OCI-LY1 (cell line): ENCODE measurements at regions not wholly inside any gene's neighbourhood (a gene's known extent, or its start where the extent isn't known, plus 50 kb on each side); places are given as distances from the start of the nearest gene placed in this dataset.

Source experiments
- H2AFZ ChIP-seq: fragments of 200-600 bp; sonication (generic), shearing (Covaris generic); 2 replicates; pipeline ENCODE4 v1.6.0; 2014; ENCODE audit warnings: antibody characterized with exemption, mild to moderate bottlenecking, low read length
- H3F3A ChIP-seq: fragments of 200-600 bp; sonication (generic), shearing (Covaris generic); 2 replicates; pipeline ENCODE4 v1.6.0; 2014; ENCODE audit warnings: mild to moderate bottlenecking, antibody characterized with exemption, low read length, moderate library complexity; ENCODE audit not compliant: insufficient read depth
- H3K27ac ChIP-seq: fragments of 200-600 bp; sonication (generic); 2 replicates; pipeline ENCODE4 v1.5.1; 2014; ENCODE audit warnings: low read length, mixed run types, mild to moderate bottlenecking, low read depth; ENCODE audit not compliant: poor library complexity, severe bottlenecking
- H3K27me3 ChIP-seq: fragments of 200-600 bp; sonication (generic); 2 replicates; pipeline ENCODE4 v1.6.0; 2014; ENCODE audit warnings: antibody characterized with exemption, mild to moderate bottlenecking, low read length, moderate library complexity; ENCODE audit not compliant: insufficient read depth
- H3K36me3 ChIP-seq: fragments of 200-600 bp; sonication (generic); 2 replicates; pipeline ENCODE4 v1.6.1; 2014; ENCODE audit warnings: mild to moderate bottlenecking, antibody characterized with exemption, low read length, moderate library complexity, mixed read lengths; ENCODE audit not compliant: insufficient read depth
- H3K4me1 ChIP-seq: fragments of 200-600 bp; sonication (generic); 2 replicates; pipeline ENCODE4 v1.5.1; 2014; ENCODE audit warnings: mild to moderate bottlenecking, low read length, moderate library complexity; ENCODE audit not compliant: insufficient read depth, severe bottlenecking
- H3K4me2 ChIP-seq: fragments of 200-600 bp; sonication (generic), shearing (Covaris generic); 2 replicates; pipeline ENCODE4 v1.6.1; 2014; ENCODE audit warnings: low read length
- H3K4me3 ChIP-seq: fragments of 200-600 bp; sonication (generic); 2 replicates; pipeline ENCODE4 v1.5.1; 2014; ENCODE audit warnings: low read length, low read depth, mild to moderate bottlenecking, mixed read lengths; ENCODE audit not compliant: poor library complexity, severe bottlenecking
- H3K79me2 ChIP-seq: fragments of 200-600 bp; shearing (Covaris generic); 2 replicates; pipeline ENCODE4 v1.6.1; 2016; ENCODE audit warnings: mixed run types, low read length, mixed read lengths; ENCODE audit not compliant: insufficient read depth
- H3K9ac ChIP-seq: fragments of 200-600 bp; sonication (generic), shearing (Covaris generic); 2 replicates; pipeline ENCODE4 v1.6.1; 2014; ENCODE audit warnings: mild to moderate bottlenecking, low read length, mixed read lengths
- H3K9me2 ChIP-seq: fragments of 200-600 bp; sonication (generic), shearing (Covaris generic); 2 replicates; pipeline ENCODE4 v1.6.1; 2014; ENCODE audit warnings: low read depth, mild to moderate bottlenecking, low read length, mixed read lengths
- H3K9me3 ChIP-seq: fragments of 200-600 bp; shearing (Covaris generic); 2 replicates; pipeline ENCODE4 v1.6.1; 2014; ENCODE audit warnings: low read length, mixed read lengths
- H4K20me1 ChIP-seq: fragments of 200-600 bp; sonication (generic), shearing (Covaris generic); 2 replicates; pipeline ENCODE4 v1.6.0; 2016; ENCODE audit warnings: mild to moderate bottlenecking, low read length; ENCODE audit not compliant: insufficient read depth
- CTCF ChIP-seq: fragments of 200-600 bp; sonication (generic), shearing (Covaris generic); IDR thresholded peaks from 2 replicates; pipeline ENCODE4 v1.5.1; 2017; ENCODE audit warnings: mild to moderate bottlenecking, antibody characterized with exemption, low read length, moderate library complexity, mixed read lengths
- EZH2 ChIP-seq: fragments of 200-600 bp; sonication (generic), shearing (Covaris generic); IDR thresholded peaks from 2 replicates; pipeline ENCODE4 v1.8.0; 2017; ENCODE audit warnings: borderline replicate concordance, mixed run types, mild to moderate bottlenecking, antibody characterized with exemption, low read length, moderate library complexity, mixed read lengths

GRCh38 chr12:60666895-60667294, 1071.1 kb downstream of the SLC16A7 start:
- Histone ChIP-seq H3K79me2 (no peaks in the 10 kb centered on the region), H3K4me1 (no peaks in the 10 kb centered on the region), H3K4me3 (no peak overlapping the region), H3K9me3 (no peaks in the 10 kb centered on the region), H3K36me3 (no peaks in the 10 kb centered on the region), H3K27ac (no peak overlapping the region), H3K27me3 (no peaks in the 10 kb centered on the region), H3F3A (no peaks in the 10 kb centered on the region), H3K4me2 (no peak overlapping the region), H2AFZ (no peak overlapping the region), H3K9me2 (no peaks in the 10 kb centered on the region), H3K9ac (no peak overlapping the region), H4K20me1 (no peaks in the 10 kb centered on the region)
- TF ChIP-seq CTCF (no peak), EZH2 (no peak)

DNA sequence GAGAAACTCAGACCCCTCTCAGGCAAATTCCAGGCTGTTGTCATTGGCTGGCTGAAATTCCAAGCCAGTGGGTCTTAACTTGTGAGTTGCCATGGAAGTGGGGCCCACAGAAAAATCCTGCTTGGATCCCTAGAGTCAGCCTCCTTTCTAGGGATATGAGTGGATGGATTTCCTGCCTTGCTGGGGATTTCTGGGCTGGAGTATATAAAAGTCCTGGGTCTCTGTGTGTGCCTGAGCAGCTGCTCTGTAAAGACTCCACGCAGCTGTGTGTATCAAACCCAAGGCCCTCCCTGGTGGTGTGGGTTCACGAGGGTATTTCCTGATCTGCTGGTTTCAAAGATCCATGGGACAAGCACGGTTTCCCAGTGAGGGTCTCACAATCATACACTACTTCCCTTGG, 1077.1 kb downstream of the SLC16A7 start:
- Histone ChIP-seq H3K79me2 (no peaks in the 10 kb centered on the region), H3K9me3 (no peaks in the 10 kb centered on the region)
- TF ChIP-seq EZH2: no peak
- no peak for TF ChIP-seq CTCF

GRCh38 chr12:60684988-60685655, 1089.3 kb downstream of the SLC16A7 start:
- H3K27me3 ChIP-seq: no peaks in the 10 kb centered on the region
- no peaks in the 10 kb centered on the region for H3K79me2 ChIP-seq
- no peak overlapping the region for H3K27ac ChIP-seq
- H3F3A ChIP-seq: no peaks in the 10 kb centered on the region
- TF ChIP-seq EZH2 (no peak), CTCF (no peak)
- no peak overlapping the region for H2AFZ ChIP-seq
- no peaks in the 10 kb centered on the region for H3K36me3 ChIP-seq
- H3K4me3 ChIP-seq: no peak overlapping the region
- H4K20me1 ChIP-seq: no peaks in the 10 kb centered on the region
- no peaks in the 10 kb centered on the region for H3K4me1 ChIP-seq
- no peak overlapping the region for H3K4me2 ChIP-seq
- no peaks in the 10 kb centered on the region for H3K9me2 ChIP-seq
- no peak overlapping the region for H3K9ac ChIP-seq
- no peaks in the 10 kb centered on the region for H3K9me3 ChIP-seq

More for the DNA sequence above, 1077.1 kb downstream of the SLC16A7 start:
- H3K4me3 ChIP-seq: no peak overlapping the region
- H4K20me1 ChIP-seq: no peaks in the 10 kb centered on the region
- no peak overlapping the region for H3K9ac ChIP-seq
- no peak overlapping the region for H3K4me2 ChIP-seq
- no peaks in the 10 kb centered on the region for H3K4me1 ChIP-seq
- no peaks in the 10 kb centered on the region for H3F3A ChIP-seq
- no peak overlapping the region for H3K27ac ChIP-seq
- no peak overlapping the region for H2AFZ ChIP-seq
- H3K9me2 ChIP-seq: no peaks in the 10 kb centered on the region
- H3K27me3 ChIP-seq: no peaks in the 10 kb centered on the region
- H3K36me3 ChIP-seq: no peaks in the 10 kb centered on the region
